HCT116 (cell line): ENCODE measurements at regions not wholly inside any gene's neighbourhood (a gene's known extent, or its start where the extent isn't known, plus 50 kb on each side); places are given as distances from the start of the nearest gene placed in this dataset.

Experiments
- ATAC-seq: fragments of 200-7000 bp; cut with Tn5 transposase; 2 replicates; pipeline ENCODE4 v1.9.1; 2020; ENCODE audit warnings: mild to moderate bottlenecking, moderate library complexity
- BruUV-seq: library from RNA; stranded (reverse); fragments of 400-500 nt; replicated peaks from 2 replicates; lab custom pipeline; 2021; lab: Mats Ljungman, UMichigan
- CTCF ChIA-PET: fragments of 300-600 bp; sonication (Branson Sonifier 250); formaldehyde crosslinking; loops from one replicate; lab custom pipeline; 2021; ENCODE audit warnings: antibody characterized with exemption; lab: Charles Lee
- POLR2A ChIA-PET: fragments of 300-600, 350-600 bp; sonication (Branson Sonifier 250); formaldehyde crosslinking; loops from one replicate; lab custom pipeline; 2021; ENCODE audit warnings: antibody characterized with exemption; lab: Charles Lee
- RAD21 ChIA-PET, 2 experiments: fragments of 300-600 bp; sonication (Branson Sonifier 250); formaldehyde crosslinking; loops; one replicate each; lab custom pipeline; 2023; ENCODE audit warnings: low total read pairs in 2 of 2; ENCODE audit not compliant: uncharacterized antibody in 2 of 2, unreplicated experiment in 2 of 2, low non-redundant PET in 1 of 2; lab: Charles Lee
- DNase-seq: peaks from one replicate; pipeline ENCODE4 v3.0.0-alpha.2; 2010; ENCODE audit warnings: low read depth, low spot score
- H2AFZ ChIP-seq: fragments of 200-600 bp; shearing (Covaris generic), sonication (generic); 2 replicates; pipeline ENCODE4 v1.6.1; 2017; ENCODE audit warnings: low read depth, mixed run types, mixed read lengths, antibody characterized with exemption, low read length; ENCODE audit not compliant: poor library complexity, severe bottlenecking
- H3K27ac ChIP-seq: 2 replicates; pipeline ENCODE4 v1.5.1; 2012; ENCODE audit warnings: low read depth, low read length
- H3K27me3 ChIP-seq: fragments of 200-600 bp; sonication (generic); 2 replicates; pipeline ENCODE4 v1.6.1; 2016; ENCODE audit warnings: mixed run types, low read length, mixed read lengths; ENCODE audit not compliant: insufficient read depth
- H3K36me3 ChIP-seq, 2 experiments: fragments of 200-500 bp in 1 of 2; fragments of 200-600 bp in 1 of 2; sonication (Bioruptor generic) in 1 of 2; sonication (generic) in 1 of 2; 2 replicates each; pipeline versions ENCODE4 v1.5.1 to v1.6.1; 2014 to 2016; ENCODE audit warnings: low read length in 2 of 2, inconsistent platforms in 1 of 2, mixed read lengths in 1 of 2, mixed run types in 1 of 2; ENCODE audit not compliant: insufficient read depth in 2 of 2, control insufficient read depth in 1 of 2
- H3K4me1 ChIP-seq, 2 experiments: fragments of 200-600 bp in 1 of 2; sonication (generic) in 1 of 2; 2 replicates each; pipeline versions ENCODE4 v1.5.1 to v1.6.1; 2012 to 2017; ENCODE audit warnings: low read length in 2 of 2, inconsistent platforms in 1 of 2, mild to moderate bottlenecking in 1 of 2, mixed read lengths in 1 of 2, mixed run types in 1 of 2, moderate library complexity in 1 of 2; ENCODE audit not compliant: insufficient read depth in 2 of 2, control insufficient read depth in 1 of 2
- H3K4me2 ChIP-seq: fragments of 200-600 bp; sonication (generic); 2 replicates; pipeline ENCODE4 v1.6.1; 2017; ENCODE audit warnings: mixed run types, low read length, mixed read lengths
- H3K4me3 ChIP-seq, 2 experiments: fragments of 200-600 bp in 1 of 2; sonication (generic) in 1 of 2; replicated peaks in 1 of 2; 2 replicates each; pipeline ENCODE4 v1.5.1; 2011 to 2016; ENCODE audit warnings: low read length in 2 of 2, control low read depth in 1 of 2, low read depth in 1 of 2, mild to moderate bottlenecking in 1 of 2, mixed read lengths in 1 of 2, mixed run types in 1 of 2
- H3K79me2 ChIP-seq: fragments of 200-600 bp; sonication (generic); 2 replicates; pipeline ENCODE4 v1.6.1; 2017; ENCODE audit warnings: mild to moderate bottlenecking, mixed run types, low read length, moderate library complexity, mixed read lengths; ENCODE audit not compliant: insufficient read depth
- H3K9ac ChIP-seq: fragments of 200-600 bp; sonication (generic); 2 replicates; pipeline ENCODE4 v1.6.1; 2016; ENCODE audit warnings: low read length, mixed read lengths
- H3K9me2 ChIP-seq: fragments of 200-600 bp; sonication (generic), shearing (Covaris generic); 2 replicates; pipeline ENCODE4 v1.6.1; 2017; ENCODE audit warnings: mixed run types, mild to moderate bottlenecking, moderate library complexity; ENCODE audit not compliant: insufficient read depth
- H3K9me3 ChIP-seq, 2 experiments: fragments of 200-500 bp in 1 of 2; fragments of 200-600 bp in 1 of 2; sonication (Bioruptor generic) in 1 of 2; sonication (generic) in 1 of 2; 2 replicates each; pipeline ENCODE4 v1.6.1; 2014 to 2017; ENCODE audit warnings: low read length in 2 of 2, mixed read lengths in 2 of 2, inconsistent platforms in 1 of 2, low read depth in 1 of 2, mild to moderate bottlenecking in 1 of 2, mixed run types in 1 of 2, moderate library complexity in 1 of 2; ENCODE audit not compliant: control insufficient read depth in 1 of 2, insufficient read depth in 1 of 2
- H4K20me1 ChIP-seq: fragments of 200-600 bp; sonication (generic), shearing (Covaris generic); 2 replicates; pipeline ENCODE4 v1.6.1; 2017; ENCODE audit warnings: mixed run types, mild to moderate bottlenecking, moderate library complexity; ENCODE audit not compliant: insufficient read depth
- ELF1 ChIP-seq: IDR thresholded peaks from 2 replicates; pipeline ENCODE4 v1.6.1; 2012; ENCODE audit warnings: low read depth, borderline replicate concordance
- REST ChIP-seq: IDR thresholded peaks from 2 replicates; pipeline ENCODE4 v1.6.1; 2012; ENCODE audit warnings: low read depth
- SRF ChIP-seq: IDR thresholded peaks from 2 replicates; pipeline ENCODE4 v1.6.1; 2012; ENCODE audit warnings: low read depth
- TCF7L2 ChIP-seq: IDR thresholded peaks from 2 replicates; pipeline ENCODE4 v1.7.0; 2011; ENCODE audit warnings: borderline replicate concordance, inconsistent platforms; ENCODE audit not compliant: insufficient read depth, insufficient read length; ENCODE audit errors: extremely low read depth
- intact Hi-C: fragments of 100-400 bp; cut with micrococcal nuclease; formaldehyde crosslinking; loops from 2 replicates; pipeline ENCODE4 v1.10.0; 2022

- intact Hi-C loops, result no loop called here
- no peak for TF ChIP-seq TCF7L2
- TF ChIP-seq SRF, result no peak
- no peak for TF ChIP-seq REST
- Histone ChIP-seq H3K79me2 (no peaks in the 10 kb centered on the region), H3K27ac (no peak overlapping the region), H3K36me3 (no peaks in the 10 kb centered on the region), H3K9me2 (no peaks in the 10 kb centered on the region), H4K20me1 (no peaks in the 10 kb centered on the region), H3K9me3 (no peaks in the 10 kb centered on the region), H3K4me2 (no peak overlapping the region), H3K4me3 (no peak overlapping the region), H2AFZ (no peak overlapping the region), H3K9ac (no peak overlapping the region), H3K27me3 (0 out of 2 replicates have a peak, but pooled peaks cover 5% of the 10 kb centered on the region), H3K4me1 (no peaks in the 10 kb centered on the region)
- ChIA-PET POLR2A (no interaction called here), CTCF (no interaction called here), RAD21 (no interaction called here)
- DNase-seq (no peak), ATAC-seq (no peak)
- BruUV-seq, result no TSS peak
Measured at GRCh38 chr4:37109756-37110155, 134.8 kb upstream of the NWD2 start.

- Histone ChIP-seq H3K4me3 (no peak overlapping the region), H3K9me3 (no peaks in the 10 kb centered on the region), H3K79me2 (no peaks in the 10 kb centered on the region), H2AFZ (no peak overlapping the region), H3K9ac (no peak overlapping the region), H3K27me3 (no peaks in the 10 kb centered on the region), H3K4me1 (no peaks in the 10 kb centered on the region), H3K36me3 (no peaks in the 10 kb centered on the region), H4K20me1 (no peaks in the 10 kb centered on the region), H3K9me2 (no peaks in the 10 kb centered on the region), H3K27ac (no peak overlapping the region), H3K4me2 (no peak overlapping the region)
- DNase-seq, result no peak
- no peak for ATAC-seq
- intact Hi-C loops, result no loop called here
- TF ChIP-seq ELF1, result no peak
- ChIA-PET CTCF (no interaction called here), POLR2A (no interaction called here), RAD21 (no interaction called here)
- no TSS peak for BruUV-seq
Measured at GRCh38 chr4:37124800-37125199, 119.7 kb upstream of the NWD2 start.
